ENCODE measurements at regions not wholly inside any gene's neighbourhood (a gene's known extent, or its start where the extent isn't known, plus 50 kb on each side); places are given as distances from the start of the nearest gene placed in this dataset.

- TF ChIP-seq CTCF (IDR thresholded peaks at IDR 0.05; ENCODE audit: low read length) (no peak), EZH2 (IDR thresholded peaks at IDR 0.05; ENCODE audit: borderline replicate concordance, low read length) (no peak)
These were observed 626.7 kb downstream of the IRS1 start for GRCh38 chr2:226172939-226173338.

Data from OCI-LY1 (cell line).